ENCODE measurements at regions not wholly inside any gene's neighbourhood (a gene's known extent, or its start where the extent isn't known, plus 50 kb on each side); places are given as distances from the start of the nearest gene placed in this dataset.

DNA sequence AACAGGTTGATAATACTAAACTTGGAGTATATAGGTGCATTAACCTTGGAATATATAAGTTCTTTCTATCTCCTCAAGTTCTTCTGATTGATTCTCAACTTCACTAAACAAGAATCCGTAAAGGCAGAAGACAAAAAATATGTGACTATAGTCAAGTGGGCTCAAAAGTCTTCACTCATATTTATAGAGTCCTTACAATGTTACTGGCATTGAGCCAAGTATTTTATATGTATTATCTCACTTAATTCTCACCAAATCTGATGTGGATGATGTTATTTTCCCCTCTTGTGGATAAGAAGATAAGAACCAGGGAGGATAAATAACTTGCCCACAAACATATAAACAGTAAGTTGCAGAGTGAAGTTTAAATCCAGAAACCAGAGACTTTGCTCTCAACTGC is 486.9 kb downstream of the LRRIQ3 start:
- Histone ChIP-seq H3K4me1 (ENCODE audit: insufficient read depth, low read length, severe bottlenecking) (no peaks in the 10 kb centered on the region), H3K9me3 (ENCODE audit: low read length) (no peaks in the 10 kb centered on the region), H3F3A (ENCODE audit: insufficient read depth, low read length) (no peaks in the 10 kb centered on the region), H3K9me2 (ENCODE audit: low read depth, low read length) (no peaks in the 10 kb centered on the region), H3K9ac (ENCODE audit: low read length) (no peak overlapping the region), H3K4me3 (ENCODE audit: low read depth, low read length, poor library complexity, severe bottlenecking) (no peak overlapping the region), H3K79me2 (ENCODE audit: insufficient read depth, low read length) (no peaks in the 10 kb centered on the region), H2AFZ (ENCODE audit: low read length) (no peak overlapping the region), H3K36me3 (ENCODE audit: insufficient read depth, low read length) (no peaks in the 10 kb centered on the region), H4K20me1 (ENCODE audit: insufficient read depth, low read length) (no peaks in the 10 kb centered on the region), H3K27me3 (ENCODE audit: insufficient read depth, low read length) (no peaks in the 10 kb centered on the region), H3K4me2 (ENCODE audit: low read length) (no peak overlapping the region), H3K27ac (ENCODE audit: low read depth, low read length, poor library complexity, severe bottlenecking) (no peak overlapping the region)
- no peak for TF ChIP-seq EZH2 (IDR thresholded peaks at IDR 0.05; ENCODE audit: borderline replicate concordance, low read length)
- TF ChIP-seq, protein P1, sequence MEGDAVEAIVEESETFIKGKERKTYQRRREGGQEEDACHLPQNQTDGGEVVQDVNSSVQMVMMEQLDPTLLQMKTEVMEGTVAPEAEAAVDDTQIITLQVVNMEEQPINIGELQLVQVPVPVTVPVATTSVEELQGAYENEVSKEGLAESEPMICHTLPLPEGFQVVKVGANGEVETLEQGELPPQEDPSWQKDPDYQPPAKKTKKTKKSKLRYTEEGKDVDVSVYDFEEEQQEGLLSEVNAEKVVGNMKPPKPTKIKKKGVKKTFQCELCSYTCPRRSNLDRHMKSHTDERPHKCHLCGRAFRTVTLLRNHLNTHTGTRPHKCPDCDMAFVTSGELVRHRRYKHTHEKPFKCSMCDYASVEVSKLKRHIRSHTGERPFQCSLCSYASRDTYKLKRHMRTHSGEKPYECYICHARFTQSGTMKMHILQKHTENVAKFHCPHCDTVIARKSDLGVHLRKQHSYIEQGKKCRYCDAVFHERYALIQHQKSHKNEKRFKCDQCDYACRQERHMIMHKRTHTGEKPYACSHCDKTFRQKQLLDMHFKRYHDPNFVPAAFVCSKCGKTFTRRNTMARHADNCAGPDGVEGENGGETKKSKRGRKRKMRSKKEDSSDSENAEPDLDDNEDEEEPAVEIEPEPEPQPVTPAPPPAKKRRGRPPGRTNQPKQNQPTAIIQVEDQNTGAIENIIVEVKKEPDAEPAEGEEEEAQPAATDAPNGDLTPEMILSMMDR (IDR thresholded peaks at IDR 0.05; ENCODE audit: low read length): no peak

DNA sequence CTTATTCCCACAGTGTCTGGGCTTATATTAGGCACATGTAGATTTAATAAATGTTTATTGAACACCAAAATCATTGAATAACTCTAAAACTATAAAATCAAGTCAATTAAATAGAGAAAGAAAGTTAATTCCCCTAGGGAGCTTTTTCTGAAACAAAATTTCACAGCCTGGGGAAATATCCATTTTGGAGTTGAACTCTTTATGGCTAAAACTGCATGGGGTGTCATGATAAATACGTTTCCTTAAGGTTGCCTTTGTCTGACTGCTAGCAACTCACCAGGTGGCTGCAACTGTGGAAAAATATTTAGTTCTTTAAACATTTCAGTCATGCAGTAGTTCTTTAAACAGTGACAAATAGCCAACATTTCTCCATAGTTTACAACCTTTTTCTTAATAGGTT is 496.1 kb downstream of the LRRIQ3 start:
- Histone ChIP-seq H3K9me2 (ENCODE audit: low read depth, low read length) (no peaks in the 10 kb centered on the region), H3K27me3 (ENCODE audit: insufficient read depth, low read length) (no peaks in the 10 kb centered on the region), H4K20me1 (ENCODE audit: insufficient read depth, low read length) (no peaks in the 10 kb centered on the region), H3K27ac (ENCODE audit: low read depth, low read length, poor library complexity, severe bottlenecking) (no peak overlapping the region), H3K4me1 (ENCODE audit: insufficient read depth, low read length, severe bottlenecking) (no peaks in the 10 kb centered on the region), H3K4me2 (ENCODE audit: low read length) (no peak overlapping the region), H3K36me3 (ENCODE audit: insufficient read depth, low read length) (no peaks in the 10 kb centered on the region), H2AFZ (ENCODE audit: low read length) (no peak overlapping the region), H3K79me2 (ENCODE audit: insufficient read depth, low read length) (no peaks in the 10 kb centered on the region), H3F3A (ENCODE audit: insufficient read depth, low read length) (no peaks in the 10 kb centered on the region), H3K9me3 (ENCODE audit: low read length) (no peaks in the 10 kb centered on the region), H3K4me3 (ENCODE audit: low read depth, low read length, poor library complexity, severe bottlenecking) (no peak overlapping the region), H3K9ac (ENCODE audit: low read length) (no peak overlapping the region)
- TF ChIP-seq, protein P1 (IDR thresholded peaks at IDR 0.05; ENCODE audit: low read length): no peak
- no peak for TF ChIP-seq EZH2 (IDR thresholded peaks at IDR 0.05; ENCODE audit: borderline replicate concordance, low read length)

DNA sequence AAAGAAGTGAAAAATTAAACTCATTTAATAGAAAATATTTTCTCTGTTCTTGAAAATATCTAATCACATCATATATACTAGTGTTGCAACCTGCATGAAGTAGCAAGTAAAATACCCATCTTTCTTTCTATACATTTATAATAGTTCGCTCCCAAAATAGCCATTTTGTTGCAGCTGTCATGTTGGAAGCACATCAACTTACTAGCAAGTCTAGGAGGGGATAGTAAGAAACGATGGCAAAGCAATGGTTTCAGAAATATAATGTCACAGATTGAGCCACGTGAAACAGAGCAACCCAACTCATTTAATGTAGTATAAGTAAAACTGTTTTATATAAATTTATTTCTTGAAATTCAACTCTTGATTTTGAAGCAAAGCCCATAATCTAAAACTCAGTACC is 521.8 kb downstream of the LRRIQ3 start:
- Histone ChIP-seq H3K9me2 (ENCODE audit: low read depth, low read length) (no peaks in the 10 kb centered on the region), H2AFZ (ENCODE audit: low read length) (no peak overlapping the region), H3F3A (ENCODE audit: insufficient read depth, low read length) (no peaks in the 10 kb centered on the region), H3K27me3 (ENCODE audit: insufficient read depth, low read length) (no peaks in the 10 kb centered on the region), H3K27ac (ENCODE audit: low read depth, low read length, poor library complexity, severe bottlenecking) (no peak overlapping the region), H3K4me3 (ENCODE audit: low read depth, low read length, poor library complexity, severe bottlenecking) (no peak overlapping the region), H3K9me3 (ENCODE audit: low read length) (no peaks in the 10 kb centered on the region), H4K20me1 (ENCODE audit: insufficient read depth, low read length) (no peaks in the 10 kb centered on the region), H3K79me2 (ENCODE audit: insufficient read depth, low read length) (no peaks in the 10 kb centered on the region), H3K9ac (ENCODE audit: low read length) (no peak overlapping the region), H3K36me3 (ENCODE audit: insufficient read depth, low read length) (no peaks in the 10 kb centered on the region), H3K4me1 (ENCODE audit: insufficient read depth, low read length, severe bottlenecking) (no peaks in the 10 kb centered on the region), H3K4me2 (ENCODE audit: low read length) (no peak overlapping the region)
- TF ChIP-seq EZH2 (IDR thresholded peaks at IDR 0.05; ENCODE audit: borderline replicate concordance, low read length): no peak
- TF ChIP-seq, protein P1 (IDR thresholded peaks at IDR 0.05; ENCODE audit: low read length): no peak

Data from OCI-LY1 (cell line).